ENCODE measurements at regions not wholly inside any gene's neighbourhood (a gene's known extent, or its start where the extent isn't known, plus 50 kb on each side); places are given as distances from the start of the nearest gene placed in this dataset.
"Not testable (repeated sequence)": the region's sequence is repeated elsewhere in the genome, so short reads cannot be mapped to it uniquely, and the experiment has no call there.

GRCh38 chr3:102354818-102355515 lies 79.8 kb upstream of the ZPLD1 start:
- DNase-seq = no peak

- no peak for DNase-seq
These were observed 78.3 kb upstream of the ZPLD1 start for GRCh38 chr3:102356506-102356905.

- not testable (repeated sequence) for DNase-seq
These were observed 77.5 kb upstream of the ZPLD1 start for GRCh38 chr3:102357313-102357712.

DNA sequence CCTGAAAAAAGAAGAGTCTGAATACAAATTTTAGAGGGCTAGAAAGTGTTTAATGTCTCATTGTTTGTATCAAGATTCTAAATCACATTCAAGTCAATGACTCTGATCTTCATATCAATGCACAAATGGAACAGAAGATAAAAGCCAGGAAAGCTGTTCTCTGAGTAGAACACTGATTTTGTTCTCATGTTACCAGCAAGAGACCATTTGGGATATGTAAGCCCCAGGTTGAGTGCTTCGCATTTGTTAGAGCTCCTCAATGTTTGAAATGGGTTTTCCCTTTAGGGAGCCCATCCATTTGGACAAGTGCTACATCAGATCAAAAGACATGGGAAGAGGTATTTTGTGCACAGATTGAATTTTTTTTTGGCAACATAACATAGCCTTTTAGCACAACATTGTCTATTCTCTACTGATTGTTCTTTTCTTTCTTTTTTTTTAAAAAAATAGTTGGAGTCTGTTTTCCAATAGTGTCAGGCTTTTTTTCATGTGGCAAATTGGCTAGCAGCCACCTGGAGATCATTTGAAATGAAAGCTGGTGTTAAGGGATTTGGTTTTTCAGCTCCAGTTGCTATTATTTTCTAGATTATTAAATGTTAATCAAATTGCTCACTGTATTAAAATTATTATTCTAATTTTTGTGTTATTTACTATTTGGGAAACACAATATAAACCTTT lies 74.5 kb upstream of the ZPLD1 start:
- DNase-seq = no peak

DNA sequence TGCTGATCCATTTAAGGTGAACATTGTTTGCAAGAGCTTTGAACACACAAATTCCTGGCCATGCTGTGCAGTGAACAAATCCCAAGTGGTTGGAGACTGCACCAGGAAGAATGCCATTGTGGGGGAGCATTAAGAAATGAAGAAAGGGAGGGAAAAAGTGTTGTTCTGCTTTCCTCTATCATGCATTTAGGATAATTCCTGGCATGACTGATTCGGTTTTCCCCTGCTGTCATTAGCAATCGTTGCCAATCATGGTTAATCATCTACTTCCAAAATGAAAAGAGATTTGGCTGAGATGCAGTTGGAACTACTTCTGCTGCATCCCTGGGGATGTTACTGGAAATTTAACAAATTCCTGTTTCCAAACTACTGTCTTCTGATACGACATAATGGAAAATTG lies 73.7 kb upstream of the ZPLD1 start:
- DNase-seq = no peak

- not testable (repeated sequence) for DNase-seq
These were observed 68.7 kb upstream of the ZPLD1 start for GRCh38 chr3:102366116-102366515.

- no peak for DNase-seq
These were observed 59.8 kb upstream of the ZPLD1 start for GRCh38 chr3:102374863-102375634.

DNA sequence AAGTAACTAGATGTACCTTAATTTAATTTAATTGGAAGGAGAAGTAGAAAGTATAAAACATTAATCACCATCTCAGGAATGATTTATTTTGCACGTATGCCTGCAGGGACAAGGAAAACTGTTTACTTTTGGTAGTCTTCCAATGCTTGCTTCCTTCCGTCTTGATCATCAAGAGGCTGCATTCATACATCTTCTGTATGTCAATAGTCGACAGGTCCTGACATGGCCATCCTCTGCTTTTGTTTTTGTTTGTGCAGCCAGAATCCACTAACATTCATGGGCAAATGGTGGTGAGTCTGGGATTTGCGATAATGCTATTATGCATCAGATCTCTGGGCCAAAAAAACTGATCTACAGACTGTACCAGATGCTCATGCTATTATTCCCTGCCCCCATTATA lies 56.6 kb upstream of the ZPLD1 start:
- DNase-seq = no peak

- not testable (repeated sequence) for DNase-seq
These were observed 52.6 kb upstream of the ZPLD1 start for GRCh38 chr3:102382201-102382600.

Measured in NCI-H526 (cell line).